Fibroblast of lung (primary cell): ENCODE measurements at regions not wholly inside any gene's neighbourhood (a gene's known extent, or its start where the extent isn't known, plus 50 kb on each side); places are given as distances from the start of the nearest gene placed in this dataset.

Experiments used
- EZH2 ChIP-seq: IDR thresholded peaks from 2 replicates; pipeline ENCODE4 v1.5.1; 2012; ENCODE audit warnings: low read length, control low read depth, mild to moderate bottlenecking; ENCODE audit errors: missing control alignments
- TF ChIP-seq, protein P1 (sequence below), 2 donors: IDR thresholded peaks in 1 of 2; conservative IDR thresholded peaks in 1 of 2; 1 replicate in 1 of 2; 2 replicates in 1 of 2; pipeline ENCODE4 v1.5.1; 2011 to 2012; ENCODE audit warnings: low read length in 2 of 2, control low read depth in 1 of 2, inconsistent platforms in 1 of 2, low read depth in 1 of 2, mild to moderate bottlenecking in 1 of 2

- TF ChIP-seq, protein P1, sequence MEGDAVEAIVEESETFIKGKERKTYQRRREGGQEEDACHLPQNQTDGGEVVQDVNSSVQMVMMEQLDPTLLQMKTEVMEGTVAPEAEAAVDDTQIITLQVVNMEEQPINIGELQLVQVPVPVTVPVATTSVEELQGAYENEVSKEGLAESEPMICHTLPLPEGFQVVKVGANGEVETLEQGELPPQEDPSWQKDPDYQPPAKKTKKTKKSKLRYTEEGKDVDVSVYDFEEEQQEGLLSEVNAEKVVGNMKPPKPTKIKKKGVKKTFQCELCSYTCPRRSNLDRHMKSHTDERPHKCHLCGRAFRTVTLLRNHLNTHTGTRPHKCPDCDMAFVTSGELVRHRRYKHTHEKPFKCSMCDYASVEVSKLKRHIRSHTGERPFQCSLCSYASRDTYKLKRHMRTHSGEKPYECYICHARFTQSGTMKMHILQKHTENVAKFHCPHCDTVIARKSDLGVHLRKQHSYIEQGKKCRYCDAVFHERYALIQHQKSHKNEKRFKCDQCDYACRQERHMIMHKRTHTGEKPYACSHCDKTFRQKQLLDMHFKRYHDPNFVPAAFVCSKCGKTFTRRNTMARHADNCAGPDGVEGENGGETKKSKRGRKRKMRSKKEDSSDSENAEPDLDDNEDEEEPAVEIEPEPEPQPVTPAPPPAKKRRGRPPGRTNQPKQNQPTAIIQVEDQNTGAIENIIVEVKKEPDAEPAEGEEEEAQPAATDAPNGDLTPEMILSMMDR (conservative IDR thresholded peaks at IDR 0.05 in 1 of 2, IDR thresholded peaks at IDR 0.05 in 1 of 2; ENCODE audit: low read depth in 1 of 2, low read length in 2 of 2) = no peak
- TF ChIP-seq EZH2 = no peak
These were observed 754.0 kb upstream of the SLIT2 start for GRCh38 chr4:19497705-19498104.
